CD14-positive monocyte (primary cell): ENCODE measurements at regions not wholly inside any gene's neighbourhood (a gene's known extent, or its start where the extent isn't known, plus 50 kb on each side); places are given as distances from the start of the nearest gene placed in this dataset.
"Not testable (repeated sequence)": the region's sequence is repeated elsewhere in the genome, so short reads cannot be mapped to it uniquely, and the experiment has no call there.

ENCODE experiments used
- DNase-seq, 3 donors: peaks; one replicate each; pipeline ENCODE4 v3.0.0-alpha.2; 2011 to 2022
- H2AFZ ChIP-seq: 2 replicates; pipeline ENCODE4 v1.6.0; 2012; ENCODE audit warnings: mild to moderate bottlenecking, low read depth, low read length, inconsistent platforms; ENCODE audit not compliant: insufficient read depth, poor library complexity, severe bottlenecking
- H3K27ac ChIP-seq, 2 donors: 1 replicate in 1 of 2; 2 replicates in 1 of 2; pipeline ENCODE4 v1.5.1; 2012 to 2013; ENCODE audit warnings: low read length in 2 of 2, control low read depth in 1 of 2, inconsistent platforms in 1 of 2, low read depth in 1 of 2, mild to moderate bottlenecking in 1 of 2
- H3K27me3 ChIP-seq, 2 donors: one replicate each; pipeline versions ENCODE4 v1.6.0 to v1.6.1; 2011 to 2013; ENCODE audit warnings: low read length in 2 of 2; ENCODE audit not compliant: control insufficient read depth in 2 of 2, insufficient read depth in 2 of 2
- H3K36me3 ChIP-seq, 2 donors: replicated peaks in 1 of 2; 1 replicate in 1 of 2; 2 replicates in 1 of 2; pipeline versions ENCODE4 v1.5.1 to v1.6.1; 2012 to 2013; ENCODE audit warnings: low read length in 2 of 2, control low read depth in 1 of 2, inconsistent platforms in 1 of 2, mild to moderate bottlenecking in 1 of 2; ENCODE audit not compliant: insufficient read depth in 2 of 2, control insufficient read depth in 1 of 2
- H3K4me1 ChIP-seq, 2 donors: 1 replicate in 1 of 2; 2 replicates in 1 of 2; pipeline versions ENCODE4 v1.5.1 to v1.6.1; 2012 to 2013; ENCODE audit warnings: low read length in 2 of 2, control low read depth in 1 of 2, inconsistent platforms in 1 of 2, mild to moderate bottlenecking in 1 of 2, moderate library complexity in 1 of 2; ENCODE audit not compliant: insufficient read depth in 2 of 2, control insufficient read depth in 1 of 2
- H3K4me2 ChIP-seq: replicated peaks from 2 replicates; pipeline ENCODE3; 2012; ENCODE audit warnings: low read length, moderate library complexity, mild to moderate bottlenecking; ENCODE audit not compliant: poor library complexity, severe bottlenecking; ENCODE audit errors: extremely low read depth
- H3K4me3 ChIP-seq, 3 experiments: fragments of 200-600 bp in 1 of 3; sonication (generic) in 1 of 3; replicated peaks in 1 of 3; 1 replicate in 2 of 3; 2 replicates in 1 of 3; pipeline ENCODE4 v1.5.1; 2011 to 2013; ENCODE audit warnings: low read length in 3 of 3, mild to moderate bottlenecking in 3 of 3, control low read depth in 2 of 3, low read depth in 2 of 3, inconsistent platforms in 1 of 3, moderate library complexity in 1 of 3
- H3K79me2 ChIP-seq: 2 replicates; pipeline ENCODE4 v1.6.0; 2012; ENCODE audit warnings: mild to moderate bottlenecking, control low read depth, inconsistent platforms, low read length, moderate library complexity; ENCODE audit not compliant: insufficient read depth
- H3K9ac ChIP-seq: 2 replicates; pipeline ENCODE4 v1.6.0; 2017; ENCODE audit warnings: low read length, mild to moderate bottlenecking; ENCODE audit not compliant: insufficient read depth, poor library complexity, severe bottlenecking
- H3K9me3 ChIP-seq, 2 donors: replicated peaks in 1 of 2; 1 replicate in 1 of 2; 2 replicates in 1 of 2; pipeline versions ENCODE4 v1.5.1 to v1.6.1; 2012 to 2013; ENCODE audit warnings: low read length in 2 of 2, control low read depth in 1 of 2; ENCODE audit not compliant: control insufficient read depth in 1 of 2, insufficient read depth in 1 of 2
- H4K20me1 ChIP-seq: 2 replicates; pipeline ENCODE4 v1.6.0; 2012; ENCODE audit warnings: mild to moderate bottlenecking, low read length, control low read depth, moderate library complexity; ENCODE audit not compliant: insufficient read depth
- H3K27ac Mint-ChIP-seq, 7 donors: one replicate each; pipeline ENCODE4 v1.8.0; 2020; ENCODE audit warnings: mild to moderate bottlenecking in 7 of 7, mixed read lengths in 7 of 7, moderate library complexity in 6 of 7, inconsistent platforms in 2 of 7
- H3K27me3 Mint-ChIP-seq, 3 donors: one replicate each; pipeline ENCODE4 v1.8.0; 2021 to 2022; ENCODE audit warnings: low read depth in 3 of 3, mild to moderate bottlenecking in 3 of 3, mixed read lengths in 3 of 3, moderate library complexity in 3 of 3, inconsistent platforms in 1 of 3
- H3K36me3 Mint-ChIP-seq, 2 donors: one replicate each; pipeline ENCODE4 v1.8.0; 2020; ENCODE audit warnings: mixed read lengths in 2 of 2, inconsistent platforms in 1 of 2, mild to moderate bottlenecking in 1 of 2
- H3K4me1 Mint-ChIP-seq: one replicate; pipeline ENCODE4 v1.8.0; 2020; ENCODE audit warnings: mild to moderate bottlenecking, mixed read lengths
- H3K4me3 Mint-ChIP-seq, 2 donors: one replicate each; pipeline ENCODE4 v1.8.0; 2020; ENCODE audit warnings: mild to moderate bottlenecking in 2 of 2, mixed read lengths in 2 of 2, moderate library complexity in 1 of 2
- H3K9me3 Mint-ChIP-seq, 7 donors: one replicate each; pipeline ENCODE4 v1.8.0; 2020 to 2022; ENCODE audit warnings: mixed read lengths in 7 of 7, mild to moderate bottlenecking in 6 of 7, moderate library complexity in 6 of 7, inconsistent platforms in 2 of 7
- CTCF ChIP-seq: fragments of 200-600 bp; IDR thresholded peaks from one replicate; pipeline ENCODE4 v1.8.0; 2022; ENCODE audit warnings: antibody characterized with exemption, mild to moderate bottlenecking
- WGBS: methylation state at CpG from one replicate; pipeline ENCODE4 v1.1.5; 2013; ENCODE audit warnings: missing lambda C conversion rate; ENCODE audit not compliant: insufficient coverage; 5-methylcytosine and 5-hydroxymethylcytosine counted together
- intact Hi-C, 2 donors: fragments of 100-400 bp; cut with micrococcal nuclease; formaldehyde crosslinking; loops; one replicate each; pipeline versions ENCODE4 v1.15.0 to v1.15.1; 2023

- H3K9ac ChIP-seq, H3K79me2 ChIP-seq, H2AFZ ChIP-seq, H3K27me3 ChIP-seq, H3K36me3 ChIP-seq, H3K27ac ChIP-seq, DNase-seq, intact Hi-C loops, H3K36me3 Mint-ChIP-seq, H3K4me3 ChIP-seq, H4K20me1 ChIP-seq, H3K27ac Mint-ChIP-seq, H3K4me1 Mint-ChIP-seq, H3K4me2 ChIP-seq, H3K4me3 Mint-ChIP-seq, H3K27me3 Mint-ChIP-seq, H3K4me1 ChIP-seq: not testable (repeated sequence)
- WGBS = 100% methylated on average over 1 of the region's 10 CpGs
- peaks cover 10 to 31% (median 19%) of the 10 kb centered on the region in 7 donors for H3K9me3 Mint-ChIP-seq
- peaks cover 4 to 12% of the 10 kb centered on the region in 2 donors for H3K9me3 ChIP-seq
Measured at GRCh38 chr3:139196146-139196545, 147.7 kb upstream of the MRPS22 start.

- H3K4me3 Mint-ChIP-seq = no peak overlapping the region
- Histone ChIP-seq H3K4me1 (no peaks in the 10 kb centered on the region), H3K79me2 (no peaks in the 10 kb centered on the region), H3K9me3 (peaks cover 4 to 12% of the 10 kb centered on the region in 2 donors), H3K4me2 (no peak overlapping the region), H3K9ac (no peak overlapping the region), H3K27ac (no peak overlapping the region), H4K20me1 (no peaks in the 10 kb centered on the region), H2AFZ (no peak overlapping the region), H3K4me3 (no peak overlapping the region), H3K36me3 (no peaks in the 10 kb centered on the region), H3K27me3 (no peaks in the 10 kb centered on the region)
- WGBS = no CpG with 5 or more reads among the region's 2 CpGs
- H3K27me3 Mint-ChIP-seq = peaks cover 0 to 2% (median 0%) of the 10 kb centered on the region in 3 donors
- no peak overlapping the region for H3K27ac Mint-ChIP-seq
- H3K9me3 Mint-ChIP-seq = peaks cover 10 to 28% (median 19%) of the 10 kb centered on the region in 7 donors
- intact Hi-C loops = no loop called here
- no peak for DNase-seq
- TF ChIP-seq CTCF = no peak
- H3K4me1 Mint-ChIP-seq = no peaks in the 10 kb centered on the region
- no peaks in the 10 kb centered on the region for H3K36me3 Mint-ChIP-seq
Measured at GRCh38 chr3:139197251-139197650, 146.6 kb upstream of the MRPS22 start.
